Hepatocyte (in vitro differentiated cells): ENCODE measurements at regions not wholly inside any gene's neighbourhood (a gene's known extent, or its start where the extent isn't known, plus 50 kb on each side); places are given as distances from the start of the nearest gene placed in this dataset.

ENCODE experiments used
- DNase-seq: peaks from one replicate; pipeline ENCODE4 v3.0.0-alpha.2; 2016; ENCODE audit warnings: low spot score
- H2AFZ ChIP-seq: fragments of 200-600 bp; sonication (generic); 2 replicates; pipeline ENCODE4 v1.6.0; 2016; ENCODE audit warnings: antibody characterized with exemption, mild to moderate bottlenecking
- H3K27ac ChIP-seq: fragments of 200-600 bp; sonication (generic); 2 replicates; pipeline ENCODE4 v1.5.1; 2016; ENCODE audit warnings: mild to moderate bottlenecking
- H3K27me3 ChIP-seq: fragments of 200-600 bp; sonication (generic); 2 replicates; pipeline ENCODE4 v1.6.1; 2016
- H3K36me3 ChIP-seq: fragments of 200-600 bp; sonication (generic); replicated peaks from 2 replicates; pipeline ENCODE4 v1.5.1; 2016; ENCODE audit warnings: low read depth; ENCODE audit not compliant: insufficient read depth
- H3K4me1 ChIP-seq: fragments of 200-600 bp; sonication (generic); 2 replicates; pipeline ENCODE4 v1.5.1; 2016; ENCODE audit warnings: mild to moderate bottlenecking, moderate library complexity; ENCODE audit not compliant: insufficient read depth
- H3K4me2 ChIP-seq: fragments of 200-600 bp; sonication (generic); 2 replicates; pipeline ENCODE4 v1.6.0; 2016
- H3K4me3 ChIP-seq: fragments of 200-600 bp; sonication (generic); 2 replicates; pipeline ENCODE4 v1.5.1; 2016; ENCODE audit warnings: mild to moderate bottlenecking
- H3K79me2 ChIP-seq: fragments of 200-600 bp; sonication (generic); 2 replicates; pipeline ENCODE4 v1.6.0; 2017; ENCODE audit warnings: mild to moderate bottlenecking
- H3K9me2 ChIP-seq: fragments of 200-600 bp; sonication (generic); replicated peaks from 2 replicates; pipeline ENCODE4 v1.6.0; 2017; ENCODE audit warnings: mild to moderate bottlenecking; ENCODE audit not compliant: insufficient read depth
- H3K9me3 ChIP-seq: fragments of 200-600 bp; sonication (generic); 2 replicates; pipeline ENCODE4 v1.5.1; 2016; ENCODE audit warnings: low read depth, mild to moderate bottlenecking
- H4K20me1 ChIP-seq: fragments of 200-600 bp; sonication (generic); 2 replicates; pipeline ENCODE4 v1.6.0; 2016; ENCODE audit warnings: mild to moderate bottlenecking; ENCODE audit not compliant: insufficient read depth, poor library complexity, severe bottlenecking
- CTCF ChIP-seq: fragments of 200-600 bp; sonication (generic); IDR thresholded peaks from 2 replicates; pipeline ENCODE4 v1.5.1; 2016; ENCODE audit warnings: antibody characterized with exemption, mild to moderate bottlenecking; ENCODE audit not compliant: poor library complexity
- EZH2 ChIP-seq: fragments of 200-600 bp; sonication (generic); IDR thresholded peaks from 2 replicates; pipeline ENCODE4 v1.6.1; 2016; ENCODE audit warnings: antibody characterized with exemption, mild to moderate bottlenecking, borderline replicate concordance
- EZH2phosphoT487 ChIP-seq: fragments of 200-600 bp; sonication (generic); IDR thresholded peaks from one replicate; pipeline ENCODE4 v1.6.1; 2018; ENCODE audit warnings: antibody characterized with exemption, mild to moderate bottlenecking, low read depth, moderate library complexity; ENCODE audit not compliant: unreplicated experiment, severe bottlenecking
- WGBS: methylation state at CpG from one replicate; pipeline ENCODE4 v1.1.6; 2016; ENCODE audit warnings: low lambda C conversion rate; ENCODE audit errors: missing lambda C conversion rate; 5-methylcytosine and 5-hydroxymethylcytosine counted together

DNA sequence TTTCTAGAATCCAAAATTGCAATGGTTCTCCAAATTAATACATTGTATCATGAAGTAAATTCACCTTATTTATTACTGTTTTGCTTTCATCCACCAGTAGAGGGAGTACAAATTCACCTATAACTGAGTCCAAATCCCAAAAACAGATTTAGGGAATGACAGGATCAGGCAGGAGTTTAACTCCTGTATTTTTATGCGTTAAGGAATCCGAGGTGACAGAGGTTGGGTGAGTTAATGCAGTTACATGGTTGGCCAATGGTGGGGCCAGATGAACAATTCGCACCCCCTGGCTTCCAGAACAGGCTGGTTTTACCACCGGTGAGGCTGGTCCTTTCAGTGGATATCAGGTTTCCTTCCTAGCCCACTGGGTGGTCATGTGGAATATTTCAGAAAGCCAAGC is 82.4 kb downstream of the MTNR1A start:
- Histone ChIP-seq H3K27me3 (no peaks in the 10 kb centered on the region), H3K4me3 (no peak overlapping the region), H3K4me2 (no peak overlapping the region), H4K20me1 (no peaks in the 10 kb centered on the region), H2AFZ (no peak overlapping the region), H3K9me3 (no peaks in the 10 kb centered on the region), H3K36me3 (no peaks in the 10 kb centered on the region), H3K4me1 (no peaks in the 10 kb centered on the region), H3K79me2 (no peaks in the 10 kb centered on the region), H3K27ac (no peak overlapping the region), H3K9me2 (no peaks in the 10 kb centered on the region)
- WGBS = 24% methylated on average over 4 of the region's 4 CpGs
- TF ChIP-seq CTCF (peak; percentile 68), EZH2 (no peak), EZH2phosphoT487 (no peak)
- DNase-seq = peak; percentile 26

- Histone ChIP-seq H2AFZ (no peak overlapping the region), H3K4me1 (no peaks in the 10 kb centered on the region), H3K27me3 (no peaks in the 10 kb centered on the region), H3K9me3 (no peaks in the 10 kb centered on the region), H3K27ac (no peak overlapping the region), H4K20me1 (no peaks in the 10 kb centered on the region), H3K4me2 (no peak overlapping the region), H3K4me3 (no peak overlapping the region), H3K9me2 (no peaks in the 10 kb centered on the region), H3K79me2 (no peaks in the 10 kb centered on the region), H3K36me3 (no peaks in the 10 kb centered on the region)
- 33% methylated on average over 3 of the region's 3 CpGs for WGBS
- TF ChIP-seq EZH2phosphoT487 = no peak
- TF ChIP-seq EZH2 = no peak
- TF ChIP-seq CTCF = no peak
- peak; percentile 20 for DNase-seq
Observed at GRCh38 chr4:186471441-186471840, 83.9 kb downstream of the MTNR1A start.

GRCh38 chr4:186458050-186458449 is 97.3 kb downstream of the MTNR1A start:
- no peak overlapping the region for H2AFZ ChIP-seq
- WGBS = 86% methylated on average over 5 of the region's 5 CpGs
- DNase-seq = no peak
- no peak overlapping the region for H3K27ac ChIP-seq
- H3K36me3 ChIP-seq = no peaks in the 10 kb centered on the region
- no peak overlapping the region for H3K4me2 ChIP-seq
- H4K20me1 ChIP-seq = no peaks in the 10 kb centered on the region
- H3K4me3 ChIP-seq = no peak overlapping the region
- no peaks in the 10 kb centered on the region for H3K9me2 ChIP-seq
- H3K9me3 ChIP-seq = no peaks in the 10 kb centered on the region
- no peaks in the 10 kb centered on the region for H3K27me3 ChIP-seq
- TF ChIP-seq CTCF (no peak), EZH2 (no peak), EZH2phosphoT487 (no peak)
- H3K79me2 ChIP-seq = no peaks in the 10 kb centered on the region
- H3K4me1 ChIP-seq = no peaks in the 10 kb centered on the region

- H3K4me2 ChIP-seq = no peak overlapping the region
- H3K36me3 ChIP-seq = no peaks in the 10 kb centered on the region
- H3K9me3 ChIP-seq = no peaks in the 10 kb centered on the region
- H3K27me3 ChIP-seq = no peaks in the 10 kb centered on the region
- H4K20me1 ChIP-seq = no peaks in the 10 kb centered on the region
- no peak overlapping the region for H3K27ac ChIP-seq
- no peak overlapping the region for H3K4me3 ChIP-seq
- H3K9me2 ChIP-seq = no peaks in the 10 kb centered on the region
- H2AFZ ChIP-seq = no peak overlapping the region
- WGBS = 76% methylated on average over 2 of the region's 2 CpGs
- H3K4me1 ChIP-seq = no peaks in the 10 kb centered on the region
- no peak for DNase-seq
- no peaks in the 10 kb centered on the region for H3K79me2 ChIP-seq
- TF ChIP-seq CTCF = no peak
Observed at GRCh38 chr4:186451982-186452381, 103.4 kb downstream of the MTNR1A start.
